Osteoblast (primary cell): ENCODE measurements at regions not wholly inside any gene's neighbourhood (a gene's known extent, or its start where the extent isn't known, plus 50 kb on each side); places are given as distances from the start of the nearest gene placed in this dataset.

Source experiments
- DNase-seq: peaks from one replicate; pipeline ENCODE4 v3.0.0; 2011; ENCODE audit warnings: low spot score, mixed read lengths; ENCODE audit not compliant: insufficient read length; ENCODE audit errors: missing footprints
- H2AFZ ChIP-seq: 2 replicates; pipeline ENCODE4 v1.6.0; 2011; ENCODE audit warnings: mild to moderate bottlenecking, low read length
- H3K27ac ChIP-seq: 2 replicates; pipeline ENCODE4 v1.5.1; 2011; ENCODE audit warnings: mild to moderate bottlenecking, low read depth, low read length, moderate library complexity
- H3K27me3 ChIP-seq: 2 replicates; pipeline ENCODE4 v1.6.0; 2012; ENCODE audit warnings: mild to moderate bottlenecking, control low read depth, inconsistent platforms, low read length, moderate library complexity; ENCODE audit not compliant: insufficient read depth
- H3K36me3 ChIP-seq: 2 replicates; pipeline ENCODE4 v1.5.1; 2011; ENCODE audit warnings: mild to moderate bottlenecking, low read length, control low read depth, moderate library complexity; ENCODE audit not compliant: insufficient read depth
- H3K4me1 ChIP-seq: 2 replicates; pipeline ENCODE4 v1.5.1; 2011; ENCODE audit warnings: mild to moderate bottlenecking, low read length, control low read depth, moderate library complexity; ENCODE audit not compliant: insufficient read depth
- H3K4me2 ChIP-seq: 2 replicates; pipeline ENCODE4 v1.6.0; 2011; ENCODE audit warnings: mild to moderate bottlenecking, low read length; ENCODE audit not compliant: insufficient read depth
- H3K4me3 ChIP-seq: fragments of 200-600 bp; sonication (generic); 3 replicates; pipeline ENCODE4 v1.5.1; 2012; ENCODE audit warnings: mild to moderate bottlenecking, low read length, inconsistent platforms; ENCODE audit not compliant: insufficient read depth
- H3K79me2 ChIP-seq: 2 replicates; pipeline ENCODE4 v1.6.0; 2012; ENCODE audit warnings: mild to moderate bottlenecking, low read length, control low read depth, inconsistent platforms; ENCODE audit not compliant: insufficient read depth
- H3K9me3 ChIP-seq: 2 replicates; pipeline ENCODE4 v1.5.1; 2011; ENCODE audit warnings: low read depth, low read length, control low read depth
- H4K20me1 ChIP-seq: 2 replicates; pipeline ENCODE4 v1.6.0; 2012; ENCODE audit warnings: mild to moderate bottlenecking, low read length, control low read depth; ENCODE audit not compliant: insufficient read depth
- CTCF ChIP-seq: IDR thresholded peaks from 2 replicates; pipeline ENCODE4 v1.5.1; 2011; ENCODE audit warnings: mild to moderate bottlenecking, low read depth, low read length, moderate library complexity; ENCODE audit errors: extremely low read depth

GRCh38 chr14:38851111-38851510, 251.9 kb downstream of the SEC23A start:
- Histone ChIP-seq H2AFZ (no peak overlapping the region), H4K20me1 (no peaks in the 10 kb centered on the region), H3K4me3 (no peak overlapping the region), H3K27ac (no peak overlapping the region), H3K36me3 (no peaks in the 10 kb centered on the region), H3K4me1 (no peaks in the 10 kb centered on the region), H3K4me2 (no peak overlapping the region), H3K27me3 (no peaks in the 10 kb centered on the region), H3K9me3 (no peaks in the 10 kb centered on the region), H3K79me2 (no peaks in the 10 kb centered on the region)
- no peak for DNase-seq
- no peak for TF ChIP-seq CTCF

GRCh38 chr14:38850664-38851063, 252.4 kb downstream of the SEC23A start:
- no peaks in the 10 kb centered on the region for H3K27me3 ChIP-seq
- no peaks in the 10 kb centered on the region for H3K36me3 ChIP-seq
- no peak overlapping the region for H3K4me3 ChIP-seq
- H2AFZ ChIP-seq: no peak overlapping the region
- no peak for TF ChIP-seq CTCF
- no peaks in the 10 kb centered on the region for H3K4me1 ChIP-seq
- H4K20me1 ChIP-seq: no peaks in the 10 kb centered on the region
- no peaks in the 10 kb centered on the region for H3K9me3 ChIP-seq
- no peak overlapping the region for H3K4me2 ChIP-seq
- DNase-seq: no peak
- H3K27ac ChIP-seq: no peak overlapping the region
- no peaks in the 10 kb centered on the region for H3K79me2 ChIP-seq

- Histone ChIP-seq H3K36me3 (no peaks in the 10 kb centered on the region), H3K4me2 (no peak overlapping the region), H3K4me1 (no peaks in the 10 kb centered on the region), H3K27me3 (no peaks in the 10 kb centered on the region), H3K79me2 (no peaks in the 10 kb centered on the region), H2AFZ (no peak overlapping the region), H3K4me3 (no peak overlapping the region), H3K27ac (no peak overlapping the region), H4K20me1 (no peaks in the 10 kb centered on the region), H3K9me3 (no peaks in the 10 kb centered on the region)
- TF ChIP-seq CTCF: no peak
- DNase-seq: no peak
Measured at GRCh38 chr14:38848243-38848935, 254.6 kb downstream of the SEC23A start.

GRCh38 chr14:38847161-38847560, 255.9 kb downstream of the SEC23A start:
- no peak overlapping the region for H3K4me2 ChIP-seq
- H3K4me3 ChIP-seq: no peak overlapping the region
- DNase-seq: no peak
- no peak for TF ChIP-seq CTCF
- no peak overlapping the region for H3K27ac ChIP-seq
- H2AFZ ChIP-seq: no peak overlapping the region
- no peaks in the 10 kb centered on the region for H3K27me3 ChIP-seq
- H3K79me2 ChIP-seq: no peaks in the 10 kb centered on the region
- no peaks in the 10 kb centered on the region for H3K9me3 ChIP-seq
- H4K20me1 ChIP-seq: no peaks in the 10 kb centered on the region
- no peaks in the 10 kb centered on the region for H3K36me3 ChIP-seq
- no peaks in the 10 kb centered on the region for H3K4me1 ChIP-seq
